ENCODE measurements at regions not wholly inside any gene's neighbourhood (a gene's known extent, or its start where the extent isn't known, plus 50 kb on each side); places are given as distances from the start of the nearest gene placed in this dataset.

DNA sequence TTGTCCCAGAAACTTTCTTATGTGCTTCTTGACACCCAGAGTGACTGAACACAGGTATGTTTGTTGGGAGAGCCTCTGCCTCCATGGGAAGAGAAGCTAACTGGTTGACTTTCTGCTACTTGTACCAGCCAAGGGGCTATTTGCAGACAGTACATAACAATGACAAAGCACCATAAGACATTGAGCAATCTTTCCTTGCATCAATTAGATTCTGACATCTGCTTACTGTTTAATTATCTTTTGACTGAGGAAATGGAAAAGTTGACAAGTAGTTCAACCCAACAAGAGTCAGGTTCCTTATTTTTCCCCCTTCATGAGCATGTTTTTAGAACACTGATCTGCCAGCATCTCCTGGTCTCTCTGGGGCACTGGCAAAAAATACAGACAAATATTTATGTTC, 157.7 kb downstream of the RPLP1 start:
- no peaks in the 10 kb centered on the region for H3K9me3 ChIP-seq (ENCODE audit: control insufficient read depth, low read length)
- H3K4me2 ChIP-seq (ENCODE audit: low read length): no peak overlapping the region
- H2AFZ ChIP-seq: no peak overlapping the region
- H3K36me3 ChIP-seq (ENCODE audit: control insufficient read depth, insufficient read depth, low read length): no peaks in the 10 kb centered on the region
- H3K4me3 ChIP-seq (ENCODE audit: low read depth, low read length): no peak overlapping the region
- H3K79me2 ChIP-seq: no peaks in the 10 kb centered on the region
- TF ChIP-seq, protein P1, sequence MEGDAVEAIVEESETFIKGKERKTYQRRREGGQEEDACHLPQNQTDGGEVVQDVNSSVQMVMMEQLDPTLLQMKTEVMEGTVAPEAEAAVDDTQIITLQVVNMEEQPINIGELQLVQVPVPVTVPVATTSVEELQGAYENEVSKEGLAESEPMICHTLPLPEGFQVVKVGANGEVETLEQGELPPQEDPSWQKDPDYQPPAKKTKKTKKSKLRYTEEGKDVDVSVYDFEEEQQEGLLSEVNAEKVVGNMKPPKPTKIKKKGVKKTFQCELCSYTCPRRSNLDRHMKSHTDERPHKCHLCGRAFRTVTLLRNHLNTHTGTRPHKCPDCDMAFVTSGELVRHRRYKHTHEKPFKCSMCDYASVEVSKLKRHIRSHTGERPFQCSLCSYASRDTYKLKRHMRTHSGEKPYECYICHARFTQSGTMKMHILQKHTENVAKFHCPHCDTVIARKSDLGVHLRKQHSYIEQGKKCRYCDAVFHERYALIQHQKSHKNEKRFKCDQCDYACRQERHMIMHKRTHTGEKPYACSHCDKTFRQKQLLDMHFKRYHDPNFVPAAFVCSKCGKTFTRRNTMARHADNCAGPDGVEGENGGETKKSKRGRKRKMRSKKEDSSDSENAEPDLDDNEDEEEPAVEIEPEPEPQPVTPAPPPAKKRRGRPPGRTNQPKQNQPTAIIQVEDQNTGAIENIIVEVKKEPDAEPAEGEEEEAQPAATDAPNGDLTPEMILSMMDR (IDR thresholded peaks at IDR 0.05): no peak
- no peaks in the 10 kb centered on the region for H3K4me1 ChIP-seq
- no peak overlapping the region for H3K27ac ChIP-seq
- H3K27me3 ChIP-seq (ENCODE audit: control insufficient read depth, insufficient read depth, low read length): no peaks in the 10 kb centered on the region
- no peak overlapping the region for H3K9ac ChIP-seq

DNA sequence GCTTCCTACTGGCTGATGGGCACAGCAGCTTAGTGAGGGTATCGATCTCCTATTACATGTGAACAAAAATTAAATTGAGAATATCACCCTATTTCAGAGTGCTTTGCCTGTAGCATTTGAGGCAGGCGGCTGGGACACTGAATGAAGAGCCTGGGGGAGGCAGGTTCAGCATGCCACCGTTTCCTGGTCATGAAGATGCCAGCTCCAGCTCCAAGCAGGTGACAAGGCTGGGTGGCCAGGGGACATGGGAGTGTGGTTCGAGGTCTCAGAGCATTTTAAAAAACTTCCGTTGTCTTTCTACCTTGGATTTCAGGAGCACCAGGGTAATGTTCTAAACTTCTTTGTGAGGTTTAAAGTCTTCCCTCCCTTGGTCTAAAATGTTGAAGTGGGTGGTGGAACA, 158.2 kb downstream of the RPLP1 start:
- H3K79me2 ChIP-seq: no peaks in the 10 kb centered on the region
- H3K27me3 ChIP-seq (ENCODE audit: control insufficient read depth, insufficient read depth, low read length): no peaks in the 10 kb centered on the region
- no peak overlapping the region for H3K9ac ChIP-seq
- no peak overlapping the region for H2AFZ ChIP-seq
- H3K27ac ChIP-seq: no peak overlapping the region
- no peak overlapping the region for H3K4me3 ChIP-seq (ENCODE audit: low read depth, low read length)
- no peaks in the 10 kb centered on the region for H3K4me1 ChIP-seq
- H3K4me2 ChIP-seq (ENCODE audit: low read length): no peak overlapping the region
- TF ChIP-seq, protein P1 (IDR thresholded peaks at IDR 0.05): no peak
- H3K9me3 ChIP-seq (ENCODE audit: control insufficient read depth, low read length): no peaks in the 10 kb centered on the region
- H3K36me3 ChIP-seq (ENCODE audit: control insufficient read depth, insufficient read depth, low read length): no peaks in the 10 kb centered on the region

DNA sequence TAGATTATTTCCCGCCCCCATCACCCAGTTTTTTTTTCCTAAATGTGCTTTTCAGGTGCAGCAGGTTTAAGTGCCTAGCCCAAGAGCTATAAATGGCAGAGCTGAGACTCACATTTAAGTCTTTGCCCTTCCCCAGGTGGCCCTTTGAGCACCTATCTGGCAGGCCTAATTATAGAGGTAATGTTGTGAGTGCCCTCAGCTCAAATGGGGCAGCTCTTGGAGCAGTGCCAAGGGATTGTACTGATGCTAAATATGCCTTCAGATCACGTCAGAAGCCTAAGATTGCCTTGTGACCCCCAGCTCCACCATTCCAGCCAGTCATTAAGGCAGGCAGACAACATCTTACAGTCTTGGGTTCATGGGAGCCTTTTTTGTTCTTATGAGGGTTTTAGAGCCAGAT, 159.5 kb downstream of the RPLP1 start:
- no peak overlapping the region for H3K27ac ChIP-seq
- H3K79me2 ChIP-seq: no peaks in the 10 kb centered on the region
- no peak overlapping the region for H3K9ac ChIP-seq
- H2AFZ ChIP-seq: no peak overlapping the region
- no peak overlapping the region for H3K4me2 ChIP-seq (ENCODE audit: low read length)
- TF ChIP-seq, protein P1 (IDR thresholded peaks at IDR 0.05): no peak
- no peaks in the 10 kb centered on the region for H3K4me1 ChIP-seq
- H3K9me3 ChIP-seq (ENCODE audit: control insufficient read depth, low read length): no peaks in the 10 kb centered on the region
- H3K36me3 ChIP-seq (ENCODE audit: control insufficient read depth, insufficient read depth, low read length): no peaks in the 10 kb centered on the region
- no peaks in the 10 kb centered on the region for H3K27me3 ChIP-seq (ENCODE audit: control insufficient read depth, insufficient read depth, low read length)
- H3K4me3 ChIP-seq (ENCODE audit: low read depth, low read length): no peak overlapping the region

DNA sequence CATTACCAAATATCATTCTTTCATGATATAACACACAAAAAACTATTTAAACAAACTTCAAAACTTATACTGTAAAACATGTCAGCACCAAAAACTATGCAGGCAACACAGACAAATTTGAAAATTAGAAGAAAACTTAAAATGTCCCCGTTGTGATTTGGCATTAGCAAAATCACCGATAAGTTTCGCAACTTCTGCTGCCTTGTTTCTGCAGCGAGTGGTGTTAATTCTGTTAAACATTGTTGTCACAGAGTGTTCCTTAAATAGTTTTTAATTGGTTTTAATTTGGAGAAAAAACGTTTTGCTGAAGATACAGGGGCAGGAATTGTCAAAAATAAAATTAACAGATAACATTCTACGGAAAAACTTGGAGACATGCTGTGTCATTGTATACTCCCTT, 160.6 kb downstream of the RPLP1 start:
- Histone ChIP-seq H3K27me3 (ENCODE audit: control insufficient read depth, insufficient read depth, low read length) (no peaks in the 10 kb centered on the region), H3K79me2 (no peaks in the 10 kb centered on the region), H3K36me3 (ENCODE audit: control insufficient read depth, insufficient read depth, low read length) (no peaks in the 10 kb centered on the region), H3K4me3 (ENCODE audit: low read depth, low read length) (no peak overlapping the region), H3K9ac (no peak overlapping the region), H3K4me2 (ENCODE audit: low read length) (no peak overlapping the region), H3K4me1 (no peaks in the 10 kb centered on the region), H2AFZ (no peak overlapping the region), H3K27ac (no peak overlapping the region), H3K9me3 (ENCODE audit: control insufficient read depth, low read length) (no peaks in the 10 kb centered on the region)
- TF ChIP-seq, protein P1 (IDR thresholded peaks at IDR 0.05): no peak

DNA sequence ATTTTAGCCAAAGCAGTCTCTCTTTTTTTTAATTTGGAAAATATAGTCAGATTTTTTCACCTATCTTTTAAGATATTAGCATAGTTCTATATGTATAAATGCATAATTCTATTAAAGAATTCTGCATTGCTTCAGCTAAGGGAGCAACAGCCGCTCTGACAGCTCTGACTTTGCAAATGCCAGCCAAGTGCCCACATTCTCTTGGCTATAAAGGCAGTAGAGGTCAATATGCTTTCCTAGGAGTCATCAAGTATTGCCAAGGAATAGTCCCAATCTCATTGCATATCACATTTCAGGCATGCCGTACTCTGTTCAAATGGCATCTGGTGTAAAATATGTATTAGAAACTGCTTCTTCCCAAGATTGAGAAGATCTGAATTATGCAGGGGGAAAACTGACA, 161.4 kb downstream of the RPLP1 start:
- Histone ChIP-seq H3K4me2 (ENCODE audit: low read length) (no peak overlapping the region), H3K79me2 (no peaks in the 10 kb centered on the region), H3K4me3 (ENCODE audit: low read depth, low read length) (no peak overlapping the region), H3K4me1 (no peaks in the 10 kb centered on the region), H2AFZ (no peak overlapping the region), H3K27ac (no peak overlapping the region), H3K27me3 (ENCODE audit: control insufficient read depth, insufficient read depth, low read length) (no peaks in the 10 kb centered on the region), H3K9ac (no peak overlapping the region), H3K36me3 (ENCODE audit: control insufficient read depth, insufficient read depth, low read length) (no peaks in the 10 kb centered on the region), H3K9me3 (ENCODE audit: control insufficient read depth, low read length) (no peaks in the 10 kb centered on the region)
- TF ChIP-seq, protein P1 (IDR thresholded peaks at IDR 0.05): no peak
